Body of pancreas (tissue), 4 donors: ENCODE measurements at regions not wholly inside any gene's neighbourhood (a gene's known extent, or its start where the extent isn't known, plus 50 kb on each side); places are given as distances from the start of the nearest gene placed in this dataset.

Experiments used
- ATAC-seq: fragments of 150-250 bp; one replicate; pipeline ENCODE4 v1.9.1; 2016
- DNase-seq, 4 donors: peaks; one replicate each; pipeline ENCODE4 v3.0.0-alpha.2; 2019
- H3K27ac ChIP-seq, 4 donors: fragments of 200-600 bp; sonication (generic); 1 replicate in 3 of 4; 2 replicates in 1 of 4; pipeline versions ENCODE4 v1.5.1 to v1.6.1; 2016 to 2019; ENCODE audit warnings: mild to moderate bottlenecking in 1 of 4, mixed read lengths in 1 of 4, moderate library complexity in 1 of 4
- H3K27me3 ChIP-seq, 2 donors: fragments of 200-600 bp; sonication (generic); one replicate each; pipeline ENCODE4 v1.6.0; 2016; ENCODE audit warnings: mild to moderate bottlenecking in 1 of 2
- H3K36me3 ChIP-seq, 2 donors: fragments of 200-600 bp; sonication (generic); replicated peaks in 1 of 2; 2 replicates each; pipeline ENCODE4 v1.5.1; 2016; ENCODE audit warnings: low read depth in 2 of 2; ENCODE audit not compliant: insufficient read depth in 1 of 2
- H3K4me1 ChIP-seq: fragments of 200-600 bp; sonication (generic); one replicate; pipeline ENCODE4 v1.6.0; 2016
- H3K4me3 ChIP-seq, 2 donors: fragments of 200-600 bp; sonication (generic); 1 replicate in 1 of 2; 2 replicates in 1 of 2; pipeline ENCODE4 v1.5.1; 2016 to 2019
- H3K9me3 ChIP-seq, 3 donors: fragments of 200-600 bp; sonication (generic); 1 replicate in 2 of 3; 2 replicates in 1 of 3; pipeline ENCODE4 v1.5.1; 2016
- POLR2A ChIP-seq, 3 donors: fragments of 450-650 bp; IDR thresholded peaks; one replicate each; pipeline ENCODE4 v1.6.1; 2016; ENCODE audit warnings: antibody characterized with exemption in 3 of 3, mild to moderate bottlenecking in 2 of 3
- WGBS, 2 donors: methylation state at CpG; one replicate each; pipeline ENCODE4 v1.1.5; 2017; 5-methylcytosine and 5-hydroxymethylcytosine counted together
- intact Hi-C: fragments of 100-400 bp; cut with DNase I; formaldehyde crosslinking; loops from one replicate; pipeline ENCODE4 v1.15.1; 2023
- TF ChIP-seq, protein P1 (sequence below), 7 experiments: fragments of 450-650 bp in 4 of 7; fragments of 200-600 bp in 3 of 7; sonication (generic) in 3 of 7; IDR thresholded peaks; one replicate each; pipeline ENCODE4 v1.5.1; 2016 to 2019; ENCODE audit warnings: antibody characterized with exemption in 7 of 7

DNA sequence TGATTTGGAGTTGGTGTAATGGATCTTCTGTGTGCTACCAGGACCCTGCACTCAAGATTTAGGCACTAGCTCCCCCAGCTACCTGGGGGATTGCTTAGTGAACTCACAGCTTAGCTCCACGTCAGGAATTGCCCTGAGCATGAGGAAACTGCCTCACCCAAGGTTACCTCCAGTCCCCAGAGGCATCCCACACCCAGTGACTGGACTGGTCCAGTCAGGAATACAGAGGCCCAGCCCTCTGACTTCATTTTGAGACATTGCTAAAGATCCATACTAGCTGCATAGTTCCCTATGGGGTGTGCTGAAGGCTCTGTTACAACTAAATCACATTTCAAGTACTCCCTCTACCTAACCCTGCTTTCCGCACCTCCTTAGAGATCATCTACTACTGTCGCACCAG, 364.7 kb downstream of the EFNA5 start:
- H3K36me3 ChIP-seq, result no peaks in the 10 kb centered on the region
- DNase-seq (no peak), ATAC-seq (no peak)
- H3K27me3 ChIP-seq, result no peaks in the 10 kb centered on the region
- no peaks in the 10 kb centered on the region for H3K4me1 ChIP-seq
- H3K4me3 ChIP-seq, result no peak overlapping the region
- H3K27ac ChIP-seq, result no peak overlapping the region
- intact Hi-C loops, result no loop called here
- WGBS, 2 donors, result 67 to 78% methylated on average over 3 of the region's 3 CpGs
- TF ChIP-seq POLR2A (IDR thresholded peaks at IDR 0.05), result no peak
- TF ChIP-seq, protein P1, sequence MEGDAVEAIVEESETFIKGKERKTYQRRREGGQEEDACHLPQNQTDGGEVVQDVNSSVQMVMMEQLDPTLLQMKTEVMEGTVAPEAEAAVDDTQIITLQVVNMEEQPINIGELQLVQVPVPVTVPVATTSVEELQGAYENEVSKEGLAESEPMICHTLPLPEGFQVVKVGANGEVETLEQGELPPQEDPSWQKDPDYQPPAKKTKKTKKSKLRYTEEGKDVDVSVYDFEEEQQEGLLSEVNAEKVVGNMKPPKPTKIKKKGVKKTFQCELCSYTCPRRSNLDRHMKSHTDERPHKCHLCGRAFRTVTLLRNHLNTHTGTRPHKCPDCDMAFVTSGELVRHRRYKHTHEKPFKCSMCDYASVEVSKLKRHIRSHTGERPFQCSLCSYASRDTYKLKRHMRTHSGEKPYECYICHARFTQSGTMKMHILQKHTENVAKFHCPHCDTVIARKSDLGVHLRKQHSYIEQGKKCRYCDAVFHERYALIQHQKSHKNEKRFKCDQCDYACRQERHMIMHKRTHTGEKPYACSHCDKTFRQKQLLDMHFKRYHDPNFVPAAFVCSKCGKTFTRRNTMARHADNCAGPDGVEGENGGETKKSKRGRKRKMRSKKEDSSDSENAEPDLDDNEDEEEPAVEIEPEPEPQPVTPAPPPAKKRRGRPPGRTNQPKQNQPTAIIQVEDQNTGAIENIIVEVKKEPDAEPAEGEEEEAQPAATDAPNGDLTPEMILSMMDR (IDR thresholded peaks at IDR 0.05), result no peak
- no peaks in the 10 kb centered on the region for H3K9me3 ChIP-seq

DNA sequence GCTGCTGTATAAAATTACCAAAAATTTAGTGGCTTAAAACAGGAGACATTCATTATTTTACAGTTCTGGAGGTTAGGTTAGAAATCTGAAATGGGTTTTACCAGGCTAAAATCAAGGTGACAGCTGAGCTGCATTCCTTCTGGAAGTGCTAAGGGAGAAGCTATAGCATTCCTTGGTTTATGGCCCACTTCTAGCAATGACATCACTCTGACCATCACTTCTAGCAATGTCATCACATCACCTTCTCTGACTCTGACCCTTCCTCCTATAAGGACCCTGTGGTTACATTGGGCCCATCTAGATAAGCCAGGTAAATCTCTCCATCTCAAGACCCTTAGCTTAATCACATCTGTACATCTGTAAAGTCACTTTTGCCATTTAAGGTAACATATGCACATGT, 366.1 kb downstream of the EFNA5 start:
- H3K4me3 ChIP-seq, result no peak overlapping the region
- H3K27me3 ChIP-seq, result no peaks in the 10 kb centered on the region
- H3K9me3 ChIP-seq, result no peaks in the 10 kb centered on the region
- H3K36me3 ChIP-seq, result no peaks in the 10 kb centered on the region
- ATAC-seq, result no peak
- no peak overlapping the region for H3K27ac ChIP-seq
- no peak for DNase-seq
- TF ChIP-seq POLR2A (IDR thresholded peaks at IDR 0.05), result no peak
- TF ChIP-seq, protein P1 (IDR thresholded peaks at IDR 0.05), result no peak
- intact Hi-C loops, result no loop called here
- no peaks in the 10 kb centered on the region for H3K4me1 ChIP-seq

DNA sequence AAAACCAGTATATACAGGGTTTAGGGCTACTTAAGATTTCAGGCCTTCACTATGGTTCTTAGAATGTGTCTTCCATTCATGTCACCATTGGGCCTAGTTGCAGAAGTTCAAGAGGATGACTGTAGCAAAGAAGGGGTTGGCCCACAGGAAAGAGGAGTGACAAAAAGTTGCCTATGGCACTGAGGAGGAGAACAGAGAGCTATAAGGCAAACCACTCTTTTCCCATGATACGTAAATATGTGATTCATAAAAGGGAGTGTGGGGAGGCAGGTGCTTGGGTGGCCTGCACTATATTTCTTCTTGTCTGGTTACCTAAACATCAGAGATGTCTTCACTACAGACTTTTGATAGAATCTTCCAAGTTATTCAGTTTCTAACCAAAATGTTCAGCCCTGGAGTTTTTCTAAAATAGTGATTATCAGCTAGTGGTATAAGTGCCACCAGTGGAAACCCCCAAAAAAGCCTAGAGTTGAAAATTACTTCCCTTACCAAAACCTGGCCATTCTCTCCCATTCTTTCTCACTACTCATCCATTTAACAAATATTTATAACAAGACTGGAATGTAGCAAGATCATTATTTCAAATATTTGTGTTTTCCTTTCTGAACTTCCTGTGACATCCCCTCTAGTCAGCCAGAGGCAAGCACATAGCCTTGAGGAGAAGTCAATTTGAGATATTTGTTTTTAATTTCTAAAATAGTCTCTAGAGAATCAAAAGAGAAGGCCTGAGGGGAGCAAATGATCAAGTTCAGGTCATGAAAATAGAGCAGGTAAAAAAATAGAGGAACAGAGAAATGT, 367.4 kb downstream of the EFNA5 start:
- H3K27me3 ChIP-seq, result no peaks in the 10 kb centered on the region
- H3K27ac ChIP-seq, result no peak overlapping the region
- WGBS, 2 donors, result 89 to 96% methylated on average over 1 of the region's 1 CpG
- DNase-seq (no peak), ATAC-seq (no peak)
- no peaks in the 10 kb centered on the region for H3K4me1 ChIP-seq
- TF ChIP-seq, protein P1 (IDR thresholded peaks at IDR 0.05), result no peak
- TF ChIP-seq POLR2A (IDR thresholded peaks at IDR 0.05), result no peak
- intact Hi-C loops, result no loop called here
- no peaks in the 10 kb centered on the region for H3K36me3 ChIP-seq
- H3K9me3 ChIP-seq, result no peaks in the 10 kb centered on the region
- no peak overlapping the region for H3K4me3 ChIP-seq

DNA sequence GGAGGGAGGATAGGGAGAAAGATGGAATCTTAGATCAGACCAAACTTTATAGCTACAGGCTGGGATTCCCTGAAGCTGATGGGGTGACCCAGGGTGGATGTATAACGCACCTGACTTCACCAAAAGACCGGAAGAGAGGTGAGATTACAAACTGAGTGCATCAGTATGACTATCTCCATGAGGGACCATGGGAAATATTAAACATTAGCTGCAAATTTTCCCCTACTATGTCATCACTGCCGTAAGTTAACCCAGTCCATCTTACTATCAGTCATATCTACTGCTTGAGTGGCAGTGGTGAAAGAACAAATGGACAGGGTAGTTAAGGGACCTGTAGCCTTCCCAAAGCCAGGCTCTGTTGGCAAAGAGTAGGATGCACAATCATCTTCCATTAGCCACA, 368.3 kb downstream of the EFNA5 start:
- intact Hi-C loops, result no loop called here
- DNase-seq (no peak), ATAC-seq (no peak)
- H3K27ac ChIP-seq, result no peak overlapping the region
- H3K4me1 ChIP-seq, result no peaks in the 10 kb centered on the region
- no peaks in the 10 kb centered on the region for H3K9me3 ChIP-seq
- no peaks in the 10 kb centered on the region for H3K36me3 ChIP-seq
- TF ChIP-seq, protein P1 (IDR thresholded peaks at IDR 0.05), result no peak
- no peak for TF ChIP-seq POLR2A (IDR thresholded peaks at IDR 0.05)
- no peaks in the 10 kb centered on the region for H3K27me3 ChIP-seq
- 83 to 90% methylated on average over 3 of the region's 3 CpGs for WGBS, 2 donors
- H3K4me3 ChIP-seq, result no peak overlapping the region

DNA sequence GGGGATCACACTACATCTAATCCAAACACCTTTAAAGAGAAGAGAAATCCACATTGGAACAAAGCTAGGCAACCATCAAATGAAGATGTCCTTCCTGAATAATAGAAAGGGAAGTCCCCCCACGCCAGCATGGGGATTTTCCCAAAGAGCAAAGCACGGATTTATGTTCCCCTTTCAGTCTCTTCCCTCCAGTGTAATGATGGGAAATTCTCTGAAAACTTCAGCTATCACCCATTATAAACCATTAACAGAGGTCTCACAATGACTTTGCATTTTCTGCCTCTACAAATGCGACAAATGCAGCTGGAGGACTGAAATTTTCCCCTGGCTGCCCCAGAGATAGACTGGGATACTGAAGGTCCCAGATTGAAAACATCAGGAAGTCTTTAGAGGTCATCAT, 368.7 kb downstream of the EFNA5 start:
- Histone ChIP-seq H3K36me3 (no peaks in the 10 kb centered on the region), H3K27ac (no peak overlapping the region), H3K4me1 (no peaks in the 10 kb centered on the region), H3K9me3 (no peaks in the 10 kb centered on the region), H3K4me3 (no peak overlapping the region), H3K27me3 (no peaks in the 10 kb centered on the region)
- DNase-seq, result no peak
- 62 to 77% methylated on average over 3 of the region's 3 CpGs for WGBS, 2 donors
- no peak for ATAC-seq
- no peak for TF ChIP-seq POLR2A (IDR thresholded peaks at IDR 0.05)
- TF ChIP-seq, protein P1 (IDR thresholded peaks at IDR 0.05), result no peak
- intact Hi-C loops, result no loop called here
